Fibroblast of peridontal ligament (primary cell): ENCODE measurements at regions not wholly inside any gene's neighbourhood (a gene's known extent, or its start where the extent isn't known, plus 50 kb on each side); places are given as distances from the start of the nearest gene placed in this dataset.
"Not testable (repeated sequence)": the region's sequence is repeated elsewhere in the genome, so short reads cannot be mapped to it uniquely, and the experiment has no call there.

Experiments
- DNase-seq: peaks from one replicate; pipeline ENCODE4 v3.0.0-alpha.2; 2010; ENCODE audit errors: extremely low read depth

GRCh38 chr2:156778916-156779315 lies 342.7 kb downstream of the GPD2 start:
- no peak for DNase-seq

GRCh38 chr2:156779416-156780120 lies 343.4 kb downstream of the GPD2 start:
- DNase-seq, result no peak

DNA sequence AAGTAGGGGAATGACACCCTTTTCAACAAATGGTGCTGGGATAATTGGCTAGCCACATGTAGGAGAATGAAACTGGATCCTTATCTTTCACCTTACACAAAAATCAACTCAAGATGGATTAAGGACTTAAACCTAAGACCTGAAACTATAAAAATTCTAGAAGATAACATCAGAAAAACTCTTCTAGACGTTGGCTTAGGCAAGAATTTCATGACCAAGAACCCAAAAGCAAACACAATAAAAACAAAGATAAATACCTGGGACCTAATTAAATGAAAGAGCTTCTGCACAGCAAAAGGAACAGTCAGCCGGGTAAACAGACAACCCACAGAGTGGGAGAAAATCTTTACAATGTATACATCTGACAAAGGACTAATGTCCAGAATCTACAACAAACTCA lies 345.5 kb downstream of the GPD2 start:
- DNase-seq, result not testable (repeated sequence)

DNA sequence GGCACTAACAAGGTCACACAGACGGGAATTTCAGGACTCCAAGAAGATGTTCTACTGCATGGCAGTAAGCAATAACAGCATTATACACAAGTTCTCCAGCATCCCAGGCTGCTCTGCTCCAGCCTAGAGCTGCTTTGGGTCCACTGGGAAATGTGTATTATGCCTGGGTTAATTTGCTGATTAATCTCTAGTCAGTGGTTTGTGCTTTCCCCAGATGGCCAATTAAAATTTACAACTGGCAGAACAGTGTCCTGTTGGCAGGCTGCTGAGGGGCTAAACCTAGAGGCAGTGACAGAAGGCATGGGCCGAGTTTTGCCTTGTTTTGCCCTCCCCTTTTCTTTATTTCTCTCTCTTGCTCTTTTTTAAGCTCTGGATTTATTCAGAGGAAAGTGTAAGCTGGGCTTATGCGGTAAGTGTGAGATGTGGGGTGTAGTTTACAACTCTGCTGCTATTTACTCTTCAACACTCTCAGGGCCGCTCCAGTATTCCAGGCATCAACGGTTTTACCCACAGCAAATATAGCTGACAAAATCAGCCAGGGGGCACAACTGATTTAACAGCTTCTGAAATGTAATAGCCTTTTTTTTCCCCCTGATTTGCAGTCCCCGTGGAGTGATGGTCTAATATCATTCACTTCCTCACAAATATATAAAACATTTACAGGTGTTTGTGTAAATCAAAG lies 348.0 kb downstream of the GPD2 start:
- DNase-seq, result no peak

GRCh38 chr2:156787517-156787916 lies 351.3 kb downstream of the GPD2 start:
- no peak for DNase-seq

DNA sequence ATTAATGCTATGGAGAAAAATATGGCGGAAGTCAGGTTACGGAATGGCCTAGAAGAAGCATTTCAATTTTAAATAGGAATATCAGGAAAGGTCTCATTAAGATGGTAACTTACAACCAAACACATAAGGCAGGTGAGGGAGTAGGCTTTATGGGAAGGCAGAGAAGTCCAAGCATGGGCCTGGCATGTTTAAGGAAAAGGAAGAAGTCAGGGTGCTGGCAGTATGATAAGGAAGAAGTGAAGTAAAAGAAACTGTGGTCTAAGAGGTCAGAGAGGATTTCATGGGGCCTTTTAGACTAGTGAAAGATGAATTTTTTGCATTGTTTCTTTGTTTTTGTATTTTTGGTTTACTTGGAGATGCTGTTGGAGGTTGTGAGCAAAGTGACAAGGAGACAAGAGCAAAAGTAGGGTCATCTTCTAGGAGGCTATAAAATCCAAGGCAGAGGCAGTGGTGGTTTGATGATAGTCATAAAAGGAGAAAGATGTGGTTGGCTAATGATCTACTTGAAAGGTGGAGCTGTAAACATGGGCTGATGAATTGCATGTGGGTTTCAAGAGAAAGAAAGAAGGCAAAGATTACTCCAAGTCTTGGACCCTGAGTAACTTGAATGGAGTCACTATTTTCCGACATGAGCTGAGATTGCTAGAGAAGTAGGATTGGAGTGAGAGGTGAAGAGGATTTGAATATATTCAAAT lies 354.3 kb downstream of the GPD2 start:
- DNase-seq, result no peak

- DNase-seq, result no peak
Measured at GRCh38 chr2:156792242-156792840, 356.2 kb downstream of the GPD2 start.

- DNase-seq, result no peak
Measured at GRCh38 chr2:156797832-156798231, 361.7 kb downstream of the GPD2 start.

- no peak for DNase-seq
Measured at GRCh38 chr2:156800065-156800653, 364.0 kb downstream of the GPD2 start.

DNA sequence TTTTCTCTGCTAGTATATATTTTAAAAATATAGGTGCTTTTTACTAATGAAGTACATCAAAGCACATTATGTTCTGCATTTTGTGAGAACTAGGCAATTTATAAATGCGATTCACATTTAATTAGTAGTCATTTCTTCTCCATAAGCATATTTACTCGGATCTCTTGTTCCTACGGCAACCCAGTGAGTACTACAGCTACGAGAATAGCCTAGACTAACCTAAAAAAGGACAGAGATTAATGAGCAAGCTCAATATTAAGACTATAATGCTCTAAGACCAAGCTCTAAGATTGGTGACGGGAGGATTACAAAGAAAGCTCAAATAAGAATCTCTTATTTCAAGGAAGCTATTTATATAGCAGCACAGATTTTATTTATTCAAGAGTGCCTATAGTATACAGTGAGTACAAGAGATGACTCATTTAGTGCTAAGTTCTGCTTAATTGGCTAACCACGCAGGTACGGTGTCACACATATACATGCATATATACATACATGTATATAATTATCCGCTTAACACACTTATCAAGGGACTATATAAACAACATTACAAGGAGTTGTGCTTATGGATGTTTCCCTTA lies 364.7 kb downstream of the GPD2 start:
- DNase-seq, result peak; percentile 11

DNA sequence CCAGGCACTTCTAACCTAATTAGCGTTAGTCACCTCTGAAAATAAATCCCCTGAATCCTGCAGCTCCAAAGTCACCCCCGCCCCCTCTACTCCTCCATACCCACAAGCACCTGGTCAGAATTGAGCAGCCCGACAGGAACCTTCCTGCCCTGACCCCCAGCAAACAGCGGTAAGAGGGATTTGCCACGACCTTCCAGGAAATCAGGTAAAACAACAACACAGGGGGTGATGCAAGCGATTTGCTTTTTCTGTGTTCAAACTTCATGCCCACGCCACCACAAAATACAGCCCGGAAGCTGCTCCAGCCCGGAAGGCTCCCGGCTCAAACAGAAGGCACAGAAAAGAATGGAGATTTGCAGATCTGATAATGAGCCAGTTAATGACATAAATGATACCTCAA lies 367.1 kb downstream of the GPD2 start:
- no peak for DNase-seq

- no peak for DNase-seq
Measured at GRCh38 chr2:156803967-156804366, 367.8 kb downstream of the GPD2 start.

GRCh38 chr2:156810094-156810493 lies 373.9 kb downstream of the GPD2 start:
- no peak for DNase-seq

DNA sequence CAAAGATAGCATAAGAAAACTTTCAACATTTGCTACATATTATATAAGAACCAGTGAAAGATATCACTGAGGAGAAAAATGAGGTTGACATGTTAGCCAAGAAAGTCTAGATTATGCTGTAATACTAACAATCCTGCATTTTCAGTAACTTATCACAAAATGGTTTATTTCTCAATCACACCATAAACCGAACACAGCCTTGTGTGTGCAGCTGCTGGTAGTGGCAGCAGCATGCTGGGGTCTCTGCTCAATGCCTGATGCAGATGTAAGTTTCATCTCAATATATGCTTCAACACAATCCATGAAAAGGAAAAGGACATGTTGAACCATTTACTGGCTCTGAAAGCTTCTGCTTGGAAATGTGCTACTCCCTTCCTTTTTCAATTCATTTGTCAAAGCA lies 376.3 kb downstream of the GPD2 start:
- DNase-seq, result no peak

- DNase-seq, result no peak
Measured at GRCh38 chr2:156817430-156817829, 381.3 kb downstream of the GPD2 start.

DNA sequence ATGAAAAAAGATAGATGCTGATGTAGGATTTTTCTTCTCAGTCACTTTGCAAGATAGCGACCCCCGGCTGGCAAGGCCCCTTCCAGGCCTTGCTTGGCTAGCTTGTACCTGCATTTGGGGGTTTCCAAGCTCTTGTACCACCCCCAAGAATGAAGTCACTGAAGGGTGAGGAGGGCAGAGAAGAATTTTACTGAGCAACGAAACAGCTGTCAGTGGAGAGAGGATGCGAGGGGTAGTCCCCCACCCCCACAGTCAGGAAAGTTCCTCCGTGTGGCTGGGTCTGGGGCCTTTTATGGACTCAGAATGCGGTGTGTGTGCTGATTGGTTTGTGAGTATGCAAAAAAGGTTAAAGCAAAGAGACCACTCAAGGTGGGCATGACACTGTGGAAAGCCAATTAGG lies 382.0 kb downstream of the GPD2 start:
- DNase-seq, result no peak

- DNase-seq, result peak; percentile 14
Measured at GRCh38 chr2:156818944-156819343, 382.8 kb downstream of the GPD2 start.

DNA sequence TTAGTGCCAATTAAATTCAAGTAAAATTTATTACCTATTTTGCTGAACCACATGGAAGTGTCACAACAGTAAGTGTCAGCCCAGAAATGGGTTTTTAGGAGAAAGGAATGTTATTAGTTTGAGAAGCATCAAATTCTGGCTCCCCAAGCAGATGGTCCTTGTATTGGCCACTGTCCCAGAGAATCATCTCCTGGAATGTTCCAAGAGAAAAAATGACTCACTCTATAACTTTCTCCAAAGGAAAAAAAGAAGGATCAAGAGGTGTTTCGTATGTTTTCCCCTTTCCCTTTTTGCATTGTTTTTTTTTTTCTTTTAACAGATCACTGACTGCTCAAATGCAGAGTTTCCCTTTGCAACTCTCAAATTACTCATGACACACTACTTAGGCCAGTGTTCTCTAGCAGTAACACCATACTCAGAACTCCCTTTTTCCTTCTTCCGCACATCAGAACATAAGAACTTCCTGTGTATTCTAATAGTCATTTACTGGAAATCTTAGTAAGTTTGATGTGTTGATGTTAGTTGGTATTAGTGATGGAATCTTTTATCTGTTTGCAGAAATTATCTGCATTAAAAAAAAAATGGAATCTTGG lies 390.3 kb downstream of the GPD2 start:
- peak; percentile 65 for DNase-seq

DNA sequence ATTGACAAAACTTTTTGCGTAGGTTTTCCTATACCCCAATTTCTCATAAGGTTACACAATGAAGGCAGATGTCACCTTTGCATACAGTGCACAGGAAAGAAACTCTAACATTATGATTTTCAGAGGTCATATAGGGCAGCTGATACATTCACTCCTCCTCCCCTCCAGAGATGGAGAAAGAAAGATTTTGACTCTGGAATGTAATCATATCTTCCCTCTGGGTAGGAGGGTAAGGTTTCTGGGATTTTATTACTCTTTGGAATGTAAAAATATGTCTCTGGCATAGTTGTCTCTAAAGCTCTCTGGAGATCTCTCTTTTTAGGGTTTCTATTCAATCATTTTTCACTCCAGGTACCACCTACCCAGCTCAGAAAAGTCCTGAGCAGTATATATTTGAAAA lies 398.3 kb downstream of the GPD2 start:
- no peak for DNase-seq

- DNase-seq, result no peak
Measured at GRCh38 chr2:156837635-156838370, 401.6 kb downstream of the GPD2 start.

- DNase-seq, result no peak
Measured at GRCh38 chr2:156841321-156841720, 405.1 kb downstream of the GPD2 start.
